ENCODE measurements at regions not wholly inside any gene's neighbourhood (a gene's known extent, or its start where the extent isn't known, plus 50 kb on each side); places are given as distances from the start of the nearest gene placed in this dataset.
"Not testable (repeated sequence)": the region's sequence is repeated elsewhere in the genome, so short reads cannot be mapped to it uniquely, and the experiment has no call there.

- not testable (repeated sequence) for TF ChIP-seq REST (IDR thresholded peaks at IDR 0.05; ENCODE audit: insufficient replicate concordance, low read depth); GABPA (IDR thresholded peaks at IDR 0.05; ENCODE audit: low read depth)
- TF ChIP-seq, protein P1, sequence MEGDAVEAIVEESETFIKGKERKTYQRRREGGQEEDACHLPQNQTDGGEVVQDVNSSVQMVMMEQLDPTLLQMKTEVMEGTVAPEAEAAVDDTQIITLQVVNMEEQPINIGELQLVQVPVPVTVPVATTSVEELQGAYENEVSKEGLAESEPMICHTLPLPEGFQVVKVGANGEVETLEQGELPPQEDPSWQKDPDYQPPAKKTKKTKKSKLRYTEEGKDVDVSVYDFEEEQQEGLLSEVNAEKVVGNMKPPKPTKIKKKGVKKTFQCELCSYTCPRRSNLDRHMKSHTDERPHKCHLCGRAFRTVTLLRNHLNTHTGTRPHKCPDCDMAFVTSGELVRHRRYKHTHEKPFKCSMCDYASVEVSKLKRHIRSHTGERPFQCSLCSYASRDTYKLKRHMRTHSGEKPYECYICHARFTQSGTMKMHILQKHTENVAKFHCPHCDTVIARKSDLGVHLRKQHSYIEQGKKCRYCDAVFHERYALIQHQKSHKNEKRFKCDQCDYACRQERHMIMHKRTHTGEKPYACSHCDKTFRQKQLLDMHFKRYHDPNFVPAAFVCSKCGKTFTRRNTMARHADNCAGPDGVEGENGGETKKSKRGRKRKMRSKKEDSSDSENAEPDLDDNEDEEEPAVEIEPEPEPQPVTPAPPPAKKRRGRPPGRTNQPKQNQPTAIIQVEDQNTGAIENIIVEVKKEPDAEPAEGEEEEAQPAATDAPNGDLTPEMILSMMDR (IDR thresholded peaks at IDR 0.05; ENCODE audit: insufficient read depth, low read length) = not testable (repeated sequence)
Measured at GRCh38 chrX:46087310-46087709, 457.9 kb downstream of the ZNF674 start.
